ENCODE measurements at regions not wholly inside any gene's neighbourhood (a gene's known extent, or its start where the extent isn't known, plus 50 kb on each side); places are given as distances from the start of the nearest gene placed in this dataset.

DNA sequence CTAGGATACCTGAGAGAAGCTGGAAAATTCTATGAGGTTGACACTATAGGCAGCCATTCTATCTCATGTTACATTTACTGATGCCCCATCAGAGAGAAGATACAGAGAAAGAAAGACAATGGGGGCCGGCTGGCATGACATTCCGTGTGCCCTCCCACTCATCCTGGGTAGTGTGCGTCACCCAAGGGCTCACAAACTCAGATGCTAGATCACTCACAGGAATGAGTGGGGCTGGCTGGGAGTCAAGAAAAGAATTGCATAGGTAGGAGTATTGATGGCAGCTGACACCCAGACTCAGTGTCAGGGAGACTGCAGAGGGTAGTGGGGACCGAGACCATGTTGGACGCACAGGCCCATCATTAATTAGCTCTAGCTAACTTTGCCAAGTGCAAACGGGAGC lies 1113.5 kb upstream of the AUTS2 start:
- WGBS (ENCODE audit: insufficient coverage): 97% methylated on average over 4 of the region's 6 CpGs
- Histone ChIP-seq H3K4me1 (ENCODE audit: control extremely low read depth in 1 of 4, control insufficient read depth in 4 of 4, insufficient read depth in 4 of 4, low read length in 3 of 4) (no peaks in the 10 kb centered on the region), H3K36me3 (ENCODE audit: control insufficient read depth in 4 of 4, insufficient read depth in 4 of 4, low read length in 3 of 4) (no peaks in the 10 kb centered on the region), H3K9me3 (ENCODE audit: control extremely low read depth in 1 of 5, control insufficient read depth in 4 of 5, insufficient read depth in 2 of 5, low read depth in 1 of 5, low read length in 4 of 5) (peaks cover 0 to 4% (median 2%) of the 10 kb centered on the region in 5 experiments), H3K27me3 (replicated peaks in 2 of 5; ENCODE audit: control insufficient read depth in 4 of 5, insufficient read depth in 5 of 5, low read length in 4 of 5) (no peaks in the 10 kb centered on the region), H3K27ac (ENCODE audit: insufficient read depth in 1 of 2, low read depth in 1 of 2, low read length in 2 of 2, poor library complexity in 1 of 2, severe bottlenecking in 2 of 2) (no peak overlapping the region), H3K4me3 (ENCODE audit: control insufficient read depth in 1 of 7, extremely low read depth in 1 of 7, insufficient read depth in 4 of 7, low read depth in 2 of 7, low read length in 6 of 7) (no peak overlapping the region)
- CTCF ChIA-PET: no interaction called here
- no peak for DNase-seq
- POLR2A ChIA-PET: interaction anchor here (0.7 kb wide), 1 partner anchor 493 kb away, joined by 9 read pairs; no protein-coding TSS in a partner anchor

DNA sequence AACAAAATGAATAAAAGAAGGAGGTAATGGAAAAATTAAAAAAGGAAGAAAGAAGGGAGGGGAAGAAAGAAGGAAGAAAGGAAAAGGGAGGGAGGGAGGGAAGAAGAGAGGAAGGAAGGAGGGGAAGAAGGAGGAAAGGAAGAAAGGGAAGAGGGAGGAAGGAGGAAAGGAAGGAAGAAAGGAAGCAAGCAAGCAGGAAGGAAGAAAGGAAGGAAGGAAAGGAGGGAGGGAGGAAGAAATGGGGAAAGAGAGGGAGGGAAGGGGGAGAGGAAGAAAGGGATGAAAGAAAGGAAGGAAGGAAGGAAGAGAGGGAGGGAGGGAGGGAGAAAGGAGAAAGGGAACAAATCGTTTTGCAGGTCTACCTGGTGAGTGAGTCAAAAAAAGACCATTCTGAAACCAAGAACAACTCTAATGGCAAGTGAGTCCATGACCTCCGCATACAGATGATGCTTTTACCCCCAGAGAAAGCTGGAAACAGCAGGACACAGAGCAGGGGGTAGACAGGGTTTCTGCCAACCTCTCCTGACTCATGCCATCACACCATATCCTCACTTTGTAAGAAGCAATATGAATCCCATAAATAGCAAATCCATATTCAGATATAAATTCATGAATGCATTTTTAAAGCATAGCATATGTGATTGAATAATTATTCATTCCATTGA lies 1112.9 kb upstream of the AUTS2 start:
- Histone ChIP-seq H3K9me3 (ENCODE audit: control extremely low read depth in 1 of 5, control insufficient read depth in 4 of 5, insufficient read depth in 2 of 5, low read depth in 1 of 5, low read length in 4 of 5) (peaks cover 0 to 4% (median 2%) of the 10 kb centered on the region in 5 experiments), H3K4me1 (ENCODE audit: control extremely low read depth in 1 of 4, control insufficient read depth in 4 of 4, insufficient read depth in 4 of 4, low read length in 3 of 4) (no peaks in the 10 kb centered on the region), H3K27me3 (replicated peaks in 2 of 5; ENCODE audit: control insufficient read depth in 4 of 5, insufficient read depth in 5 of 5, low read length in 4 of 5) (no peaks in the 10 kb centered on the region), H3K4me3 (ENCODE audit: control insufficient read depth in 1 of 7, extremely low read depth in 1 of 7, insufficient read depth in 4 of 7, low read depth in 2 of 7, low read length in 6 of 7) (no peak overlapping the region), H3K36me3 (ENCODE audit: control insufficient read depth in 4 of 4, insufficient read depth in 4 of 4, low read length in 3 of 4) (no peaks in the 10 kb centered on the region), H3K27ac (ENCODE audit: insufficient read depth in 1 of 2, low read depth in 1 of 2, low read length in 2 of 2, poor library complexity in 1 of 2, severe bottlenecking in 2 of 2) (no peak overlapping the region)
- WGBS (ENCODE audit: insufficient coverage): 88% methylated on average over 1 of the region's 2 CpGs
- no peak for DNase-seq
- CTCF ChIA-PET: no interaction called here
- POLR2A ChIA-PET: interaction anchor here (0.7 kb wide), 1 partner anchor 494 kb away, joined by 9 read pairs; no protein-coding TSS in a partner anchor

DNA sequence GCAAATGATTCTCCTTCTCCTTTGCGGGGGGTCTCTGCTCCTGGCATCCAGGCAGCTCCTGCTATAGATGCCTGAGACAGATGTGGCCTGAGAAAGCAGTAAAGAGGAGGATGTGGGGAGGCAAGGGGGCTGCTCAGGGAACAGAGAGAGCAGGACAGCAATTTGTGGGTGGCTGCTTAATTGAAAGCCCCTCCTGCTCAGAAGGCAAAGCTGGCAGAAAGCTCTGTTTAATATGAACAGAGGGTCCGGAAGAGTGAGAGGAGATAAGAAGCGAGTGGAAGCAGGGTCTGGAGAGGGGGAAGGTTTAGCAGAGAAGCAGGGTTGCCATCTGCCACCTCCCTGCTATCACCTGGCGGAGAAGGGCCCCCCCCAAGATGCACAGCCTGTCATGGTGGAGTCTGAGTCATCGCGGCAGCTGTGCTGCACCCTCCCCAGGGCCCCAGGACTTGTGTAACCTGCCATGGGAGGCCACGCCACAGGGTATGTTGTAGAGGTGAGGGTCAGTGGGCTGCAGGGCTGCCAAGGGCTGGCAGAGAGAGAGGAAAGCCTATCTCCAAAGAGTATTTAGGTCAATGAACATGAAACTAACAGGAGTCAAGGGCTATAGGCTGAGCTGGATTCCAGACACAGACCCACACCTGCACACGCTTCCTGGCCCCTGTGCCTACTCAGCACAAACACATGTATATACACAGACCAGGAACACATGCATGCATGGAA lies 1109.8 kb upstream of the AUTS2 start:
- 79% methylated on average over 6 of the region's 8 CpGs for WGBS (ENCODE audit: insufficient coverage)
- no peaks in the 10 kb centered on the region for H3K4me1 ChIP-seq (ENCODE audit: control extremely low read depth in 1 of 4, control insufficient read depth in 4 of 4, insufficient read depth in 4 of 4, low read length in 3 of 4)
- peaks cover 0 to 4% (median 2%) of the 10 kb centered on the region in 5 experiments for H3K9me3 ChIP-seq (ENCODE audit: control extremely low read depth in 1 of 5, control insufficient read depth in 4 of 5, insufficient read depth in 2 of 5, low read depth in 1 of 5, low read length in 4 of 5)
- no peaks in the 10 kb centered on the region for H3K27me3 ChIP-seq (replicated peaks in 2 of 5; ENCODE audit: control insufficient read depth in 4 of 5, insufficient read depth in 5 of 5, low read length in 4 of 5)
- ChIA-PET CTCF (no interaction called here), POLR2A (no interaction called here)
- no peaks in the 10 kb centered on the region for H3K36me3 ChIP-seq (ENCODE audit: control insufficient read depth in 4 of 4, insufficient read depth in 4 of 4, low read length in 3 of 4)
- no peak for DNase-seq
- H3K4me3 ChIP-seq (ENCODE audit: control insufficient read depth in 1 of 7, extremely low read depth in 1 of 7, insufficient read depth in 4 of 7, low read depth in 2 of 7, low read length in 6 of 7): no peak overlapping the region
- H3K27ac ChIP-seq (ENCODE audit: insufficient read depth in 1 of 2, low read depth in 1 of 2, low read length in 2 of 2, poor library complexity in 1 of 2, severe bottlenecking in 2 of 2): no peak overlapping the region

DNA sequence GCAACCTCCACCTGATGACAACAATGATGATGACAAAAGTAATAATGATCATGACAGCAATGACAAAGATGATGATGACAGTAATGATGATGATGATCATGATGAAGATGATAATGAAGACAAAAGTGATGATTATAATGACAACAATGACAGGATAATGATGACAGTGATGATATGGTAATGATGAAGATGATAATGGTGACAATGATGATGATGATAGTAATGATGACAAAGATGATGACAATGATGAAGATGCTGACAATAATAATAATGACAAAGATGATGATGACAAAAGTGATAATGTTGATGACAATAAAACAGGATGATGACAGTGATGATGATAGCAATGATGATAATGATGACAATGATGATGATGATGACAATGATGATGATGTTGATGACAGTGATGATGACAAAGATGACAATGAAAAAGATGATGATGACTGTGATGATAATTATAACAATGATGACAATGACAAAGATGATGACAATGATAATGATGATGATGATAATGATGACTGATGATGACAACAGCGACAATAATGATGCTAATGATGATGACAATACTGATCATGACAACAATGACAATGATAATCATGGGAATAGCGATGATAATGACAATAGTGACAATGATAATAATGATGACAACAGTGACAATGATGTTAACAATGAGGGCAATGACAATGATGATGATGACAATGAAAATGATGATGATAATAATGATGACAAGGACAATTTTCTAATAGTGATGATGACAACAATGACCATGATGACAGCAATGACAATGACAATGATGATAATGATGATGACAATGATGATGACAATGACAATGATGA lies 1106.5 kb upstream of the AUTS2 start:
- H3K4me1 ChIP-seq (ENCODE audit: control extremely low read depth in 1 of 4, control insufficient read depth in 4 of 4, insufficient read depth in 4 of 4, low read length in 3 of 4): no peaks in the 10 kb centered on the region
- no peak overlapping the region for H3K4me3 ChIP-seq (ENCODE audit: control insufficient read depth in 1 of 7, extremely low read depth in 1 of 7, insufficient read depth in 4 of 7, low read depth in 2 of 7, low read length in 6 of 7)
- no peaks in the 10 kb centered on the region for H3K36me3 ChIP-seq (ENCODE audit: control insufficient read depth in 4 of 4, insufficient read depth in 4 of 4, low read length in 3 of 4)
- peaks cover 0 to 4% (median 0%) of the 10 kb centered on the region in 5 experiments for H3K9me3 ChIP-seq (ENCODE audit: control extremely low read depth in 1 of 5, control insufficient read depth in 4 of 5, insufficient read depth in 2 of 5, low read depth in 1 of 5, low read length in 4 of 5)
- DNase-seq: no peak
- POLR2A ChIA-PET: no interaction called here
- H3K27me3 ChIP-seq (replicated peaks in 2 of 5; ENCODE audit: control insufficient read depth in 4 of 5, insufficient read depth in 5 of 5, low read length in 4 of 5): no peaks in the 10 kb centered on the region
- CTCF ChIA-PET: no interaction called here
- H3K27ac ChIP-seq (ENCODE audit: insufficient read depth in 1 of 2, low read depth in 1 of 2, low read length in 2 of 2, poor library complexity in 1 of 2, severe bottlenecking in 2 of 2): no peak overlapping the region
- WGBS (ENCODE audit: insufficient coverage): 89% methylated on average over 2 of the region's 2 CpGs

DNA sequence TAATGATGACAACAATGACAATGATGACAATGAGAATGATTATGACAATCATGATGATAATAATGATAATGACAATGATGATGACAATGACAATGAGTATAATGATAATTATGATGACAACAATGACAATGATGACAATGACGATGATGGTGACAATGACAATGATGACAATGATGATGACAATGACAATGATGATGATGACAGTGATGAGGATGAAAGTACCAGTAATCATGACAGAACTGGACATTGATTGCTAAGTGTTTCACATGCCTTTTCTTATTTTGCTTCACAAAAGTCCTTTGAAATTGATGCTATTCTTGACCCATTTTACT lies 1106.0 kb upstream of the AUTS2 start:
- H3K4me1 ChIP-seq (ENCODE audit: control extremely low read depth in 1 of 4, control insufficient read depth in 4 of 4, insufficient read depth in 4 of 4, low read length in 3 of 4): no peaks in the 10 kb centered on the region
- H3K9me3 ChIP-seq (ENCODE audit: control extremely low read depth in 1 of 5, control insufficient read depth in 4 of 5, insufficient read depth in 2 of 5, low read depth in 1 of 5, low read length in 4 of 5): peaks cover 0 to 3% (median 0%) of the 10 kb centered on the region in 5 experiments
- ChIA-PET POLR2A (no interaction called here), CTCF (no interaction called here)
- H3K27ac ChIP-seq (ENCODE audit: insufficient read depth in 1 of 2, low read depth in 1 of 2, low read length in 2 of 2, poor library complexity in 1 of 2, severe bottlenecking in 2 of 2): no peak overlapping the region
- H3K4me3 ChIP-seq (ENCODE audit: control insufficient read depth in 1 of 7, extremely low read depth in 1 of 7, insufficient read depth in 4 of 7, low read depth in 2 of 7, low read length in 6 of 7): no peak overlapping the region
- 100% methylated on average over 1 of the region's 1 CpG for WGBS (ENCODE audit: insufficient coverage)
- H3K27me3 ChIP-seq (replicated peaks in 2 of 5; ENCODE audit: control insufficient read depth in 4 of 5, insufficient read depth in 5 of 5, low read length in 4 of 5): no peaks in the 10 kb centered on the region
- no peak for DNase-seq
- no peaks in the 10 kb centered on the region for H3K36me3 ChIP-seq (ENCODE audit: control insufficient read depth in 4 of 4, insufficient read depth in 4 of 4, low read length in 3 of 4)

DNA sequence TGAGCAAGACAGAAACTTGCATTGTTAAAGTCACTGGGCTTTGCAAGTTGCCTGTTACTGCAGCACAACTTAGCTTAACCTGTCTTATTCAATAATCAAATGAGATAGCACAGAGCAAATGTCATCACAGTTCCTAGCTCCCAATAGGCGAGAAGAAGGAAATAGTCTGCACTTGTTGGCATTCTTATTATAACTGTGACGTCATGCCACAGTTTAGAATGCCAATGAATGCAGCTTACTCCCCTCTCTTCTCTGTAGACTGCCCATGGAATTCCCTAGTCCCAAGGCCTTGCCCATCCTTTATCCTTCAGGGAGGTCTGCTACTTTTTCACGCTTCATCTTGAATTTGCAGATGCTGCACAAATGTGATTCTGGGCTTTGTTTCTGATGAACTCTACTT lies 1094.9 kb upstream of the AUTS2 start:
- Histone ChIP-seq H3K27ac (ENCODE audit: insufficient read depth in 1 of 2, low read depth in 1 of 2, low read length in 2 of 2, poor library complexity in 1 of 2, severe bottlenecking in 2 of 2) (no peak overlapping the region), H3K4me3 (ENCODE audit: control insufficient read depth in 1 of 7, extremely low read depth in 1 of 7, insufficient read depth in 4 of 7, low read depth in 2 of 7, low read length in 6 of 7) (no peak overlapping the region), H3K36me3 (ENCODE audit: control insufficient read depth in 4 of 4, insufficient read depth in 4 of 4, low read length in 3 of 4) (no peaks in the 10 kb centered on the region), H3K27me3 (replicated peaks in 2 of 5; ENCODE audit: control insufficient read depth in 4 of 5, insufficient read depth in 5 of 5, low read length in 4 of 5) (no peaks in the 10 kb centered on the region), H3K9me3 (ENCODE audit: control extremely low read depth in 1 of 5, control insufficient read depth in 4 of 5, insufficient read depth in 2 of 5, low read depth in 1 of 5, low read length in 4 of 5) (peaks cover 0 to 3% (median 0%) of the 10 kb centered on the region in 5 experiments), H3K4me1 (ENCODE audit: control extremely low read depth in 1 of 4, control insufficient read depth in 4 of 4, insufficient read depth in 4 of 4, low read length in 3 of 4) (no peaks in the 10 kb centered on the region)
- 94% methylated on average over 3 of the region's 3 CpGs for WGBS (ENCODE audit: insufficient coverage)
- ChIA-PET CTCF (no interaction called here), POLR2A (no interaction called here)
- no peak for DNase-seq

DNA sequence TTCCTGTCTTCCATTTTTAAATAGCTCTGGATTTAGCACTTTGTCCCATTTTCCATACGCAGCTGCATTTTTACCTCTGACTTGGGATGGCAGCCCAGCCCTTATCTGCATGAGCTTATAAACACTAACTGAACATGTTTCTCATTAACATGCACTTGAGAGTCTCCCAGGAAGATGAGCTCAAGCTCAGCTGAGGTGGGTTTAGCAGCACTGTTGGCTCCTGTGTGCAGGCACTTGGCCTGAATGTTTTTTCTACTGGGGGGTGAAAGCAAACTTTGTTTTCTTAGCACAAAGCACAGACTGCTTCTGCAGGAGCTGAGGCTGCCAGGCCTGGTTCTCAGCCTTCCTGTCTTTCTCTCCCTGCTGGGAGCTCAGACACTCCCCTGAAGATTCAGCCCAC lies 1093.6 kb upstream of the AUTS2 start:
- CTCF ChIA-PET: no interaction called here
- Histone ChIP-seq H3K9me3 (ENCODE audit: control extremely low read depth in 1 of 5, control insufficient read depth in 4 of 5, insufficient read depth in 2 of 5, low read depth in 1 of 5, low read length in 4 of 5) (peaks cover 0 to 8% (median 2%) of the 10 kb centered on the region in 5 experiments), H3K36me3 (ENCODE audit: control insufficient read depth in 4 of 4, insufficient read depth in 4 of 4, low read length in 3 of 4) (no peaks in the 10 kb centered on the region), H3K27ac (ENCODE audit: insufficient read depth in 1 of 2, low read depth in 1 of 2, low read length in 2 of 2, poor library complexity in 1 of 2, severe bottlenecking in 2 of 2) (no peak overlapping the region), H3K27me3 (replicated peaks in 2 of 5; ENCODE audit: control insufficient read depth in 4 of 5, insufficient read depth in 5 of 5, low read length in 4 of 5) (no peaks in the 10 kb centered on the region), H3K4me3 (ENCODE audit: control insufficient read depth in 1 of 7, extremely low read depth in 1 of 7, insufficient read depth in 4 of 7, low read depth in 2 of 7, low read length in 6 of 7) (no peak overlapping the region), H3K4me1 (ENCODE audit: control extremely low read depth in 1 of 4, control insufficient read depth in 4 of 4, insufficient read depth in 4 of 4, low read length in 3 of 4) (no peaks in the 10 kb centered on the region)
- POLR2A ChIA-PET: no interaction called here
- 88% methylated on average over 1 of the region's 1 CpG for WGBS (ENCODE audit: insufficient coverage)
- DNase-seq: no peak
